ENCODE measurements at regions not wholly inside any gene's neighbourhood (a gene's known extent, or its start where the extent isn't known, plus 50 kb on each side); places are given as distances from the start of the nearest gene placed in this dataset.
A peak's percentile ranks its signal among the peaks of the same experiment; 100 is the strongest.

DNA sequence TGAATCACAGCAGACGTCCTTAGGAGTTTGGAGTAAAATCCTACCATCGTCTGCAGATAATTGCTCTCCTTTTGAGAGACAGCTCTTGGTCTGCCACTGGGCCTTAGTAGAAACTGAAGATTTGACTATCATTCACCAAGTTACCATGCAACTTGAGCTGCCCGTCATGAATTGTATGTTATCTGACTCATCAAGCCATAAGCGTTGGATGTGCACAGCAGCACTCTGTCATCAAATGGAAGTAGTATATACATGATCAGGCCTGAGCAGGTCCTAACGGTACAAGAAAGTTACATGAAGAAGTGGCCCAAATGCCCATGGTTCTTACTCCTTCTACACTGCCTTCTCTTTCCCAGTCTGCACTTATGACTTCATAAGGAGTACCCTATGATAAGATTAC is 317.8 kb downstream of the GPATCH2 start:
- no peak for DNase-seq (ENCODE audit: low read depth, low spot score)

DNA sequence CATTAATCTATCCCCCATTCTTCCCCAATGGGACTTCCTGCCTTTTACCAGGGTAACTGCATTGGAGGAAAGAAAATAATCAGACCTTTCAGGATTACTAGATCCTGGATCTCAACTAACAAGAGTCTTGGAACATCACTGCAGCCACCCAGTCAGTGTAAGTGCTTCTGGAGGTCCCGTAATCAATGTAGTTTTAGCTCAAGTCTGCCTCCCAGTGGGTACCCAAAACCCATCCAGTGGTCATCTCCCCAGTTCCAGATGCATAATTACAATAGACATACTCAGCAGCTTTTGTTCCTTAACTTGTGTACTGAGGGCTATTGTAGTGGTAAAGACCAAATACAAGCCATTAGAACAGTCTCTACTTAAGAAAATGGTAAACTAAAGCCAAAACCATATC is 319.1 kb downstream of the GPATCH2 start:
- peak; percentile 16 for DNase-seq (ENCODE audit: low read depth, low spot score)

DNA sequence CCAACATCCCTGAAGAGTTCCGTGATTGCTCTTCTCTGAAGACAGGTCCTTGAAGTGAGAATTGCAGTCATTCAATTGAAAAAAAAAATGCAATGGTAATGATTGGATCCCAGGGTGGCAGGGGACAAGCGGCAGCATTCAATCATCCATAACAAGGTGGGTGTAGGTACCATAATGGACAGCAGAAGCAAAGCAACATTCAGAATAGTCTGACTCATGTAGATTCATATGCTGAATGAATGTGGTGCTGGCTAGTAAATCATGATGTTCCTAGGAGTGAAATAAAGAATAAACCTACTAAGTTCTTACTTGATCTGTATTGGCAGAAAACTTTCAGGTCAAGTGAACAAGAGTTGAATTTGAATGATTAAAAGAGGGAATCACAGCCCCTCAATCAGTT is 319.6 kb downstream of the GPATCH2 start:
- no peak for DNase-seq (ENCODE audit: low read depth, low spot score)

DNA sequence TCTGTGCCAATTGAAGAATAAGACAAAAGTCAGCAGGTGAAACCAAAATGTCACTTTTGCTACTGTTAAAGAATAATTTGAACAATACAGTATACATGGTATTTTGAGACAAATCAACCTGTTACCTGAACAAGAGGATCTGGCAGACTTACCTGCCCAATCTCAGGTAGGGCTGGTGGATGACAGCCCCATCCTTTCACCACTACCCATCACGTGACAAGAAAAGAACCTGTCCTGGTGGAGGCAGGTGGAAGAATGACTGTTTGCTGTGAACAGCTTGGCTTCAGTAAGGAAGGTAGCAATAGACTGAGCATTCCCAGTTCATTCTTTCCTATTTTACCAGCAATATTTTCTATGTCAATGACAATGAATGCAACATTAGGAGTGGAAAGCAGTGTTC is 349.6 kb downstream of the GPATCH2 start:
- no peak for DNase-seq (ENCODE audit: low read depth, low spot score)

DNA sequence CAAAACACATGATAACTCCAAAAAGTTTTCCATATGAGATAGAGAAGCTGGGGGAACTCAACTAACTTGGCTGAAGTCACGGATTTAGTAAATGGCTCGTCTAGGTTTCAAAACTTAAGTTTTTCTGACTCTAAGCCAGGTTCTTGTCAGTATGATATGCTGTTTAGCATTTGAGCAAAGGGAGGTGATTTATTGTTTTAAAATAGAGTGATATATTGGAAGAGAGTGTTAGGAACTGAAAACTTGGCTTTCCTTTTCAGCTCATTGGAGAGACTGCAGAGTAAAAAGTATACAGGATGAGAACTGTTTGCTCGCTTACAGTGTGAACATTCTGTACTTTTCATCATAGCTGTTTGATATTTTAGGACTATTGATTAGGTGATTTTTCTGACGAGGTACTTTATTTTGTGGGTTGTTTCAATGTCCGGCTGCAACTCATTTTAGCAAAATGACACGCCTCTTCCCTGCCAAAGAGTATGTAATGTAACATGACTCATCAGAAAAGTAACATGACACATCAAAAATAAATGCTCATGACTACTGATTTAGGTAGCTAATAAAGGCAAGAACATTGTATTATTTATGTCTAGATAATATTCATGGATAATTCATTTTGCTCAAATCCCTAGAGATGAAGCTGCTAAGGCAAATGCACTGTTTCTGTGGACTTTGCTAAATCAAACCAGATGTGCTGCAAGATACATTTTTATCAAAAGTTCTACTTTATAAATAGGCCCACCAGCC is 355.1 kb downstream of the GPATCH2 start:
- peak; percentile 54 for DNase-seq (ENCODE audit: low read depth, low spot score)

DNA sequence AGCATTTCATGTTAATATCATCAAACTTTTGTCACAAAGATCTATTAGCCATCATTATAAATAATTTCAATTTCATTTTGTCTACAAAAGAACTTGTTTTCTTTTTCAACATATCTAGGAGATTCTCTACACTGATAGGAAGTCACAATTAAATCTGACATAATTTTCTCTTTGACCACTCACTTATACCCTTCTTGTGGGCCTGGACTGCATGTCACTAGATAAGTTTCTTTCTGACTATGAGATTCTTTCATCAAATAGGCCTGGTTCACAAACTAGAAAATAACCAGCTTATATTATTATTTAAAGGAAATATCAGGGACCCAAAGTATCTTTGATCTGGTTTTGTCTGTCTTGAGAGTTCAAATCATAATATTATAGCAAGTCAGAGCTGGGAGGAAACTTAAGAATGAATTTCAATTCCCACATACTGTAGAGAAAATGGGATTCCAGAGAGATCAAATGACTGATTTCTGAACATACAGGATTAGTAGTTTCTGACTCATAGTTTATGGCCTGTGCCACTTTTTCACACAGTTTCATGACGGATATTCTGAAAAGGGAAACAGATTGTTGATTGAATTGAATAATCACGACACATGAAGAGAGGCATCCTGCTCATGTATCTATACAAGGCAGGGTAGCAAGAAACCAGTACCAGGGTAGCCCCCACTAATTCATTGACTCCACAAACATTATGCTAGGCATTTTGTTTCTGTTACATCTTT is 355.8 kb downstream of the GPATCH2 start:
- DNase-seq (ENCODE audit: low read depth, low spot score), result peak; percentile 59

DNA sequence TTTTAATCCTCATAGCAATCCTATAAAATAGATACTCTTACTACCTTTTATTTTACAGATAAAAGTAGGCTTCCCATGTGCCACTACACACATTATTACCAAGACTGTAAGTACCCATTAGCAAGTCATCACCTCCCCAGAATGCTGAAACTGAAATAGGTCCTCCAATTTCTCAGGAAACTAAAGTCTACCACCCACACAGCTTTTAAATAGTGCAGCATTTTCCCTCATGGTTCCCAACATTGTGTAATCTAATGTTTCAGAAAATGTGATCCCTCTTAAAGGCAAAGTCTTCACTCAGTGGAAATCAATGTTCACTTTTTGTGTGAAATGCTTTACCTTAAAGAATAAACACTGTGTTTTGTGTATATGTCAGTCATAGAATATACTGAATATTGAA is 356.5 kb downstream of the GPATCH2 start:
- DNase-seq (ENCODE audit: low read depth, low spot score), result no peak

DNA sequence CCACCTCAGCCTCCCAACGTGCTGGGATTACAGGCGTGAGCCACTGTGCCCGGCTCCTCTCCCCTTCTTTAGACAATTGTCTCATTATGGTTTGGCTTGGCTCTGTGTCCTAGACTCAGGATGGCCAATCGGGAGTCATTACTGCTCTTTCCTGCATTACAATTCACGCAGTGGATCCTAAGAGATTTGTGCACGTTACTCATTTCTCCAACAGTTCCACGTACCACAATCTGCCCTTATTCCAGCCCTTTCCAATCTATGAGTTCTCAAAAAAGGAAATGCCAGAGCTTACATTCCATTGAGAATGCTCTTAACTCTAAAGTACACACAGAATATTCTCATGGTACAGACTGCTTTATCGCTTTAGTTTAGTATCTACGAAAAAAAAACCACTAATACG is 357.0 kb downstream of the GPATCH2 start:
- peak; percentile 9 for DNase-seq (ENCODE audit: low read depth, low spot score)

DNA sequence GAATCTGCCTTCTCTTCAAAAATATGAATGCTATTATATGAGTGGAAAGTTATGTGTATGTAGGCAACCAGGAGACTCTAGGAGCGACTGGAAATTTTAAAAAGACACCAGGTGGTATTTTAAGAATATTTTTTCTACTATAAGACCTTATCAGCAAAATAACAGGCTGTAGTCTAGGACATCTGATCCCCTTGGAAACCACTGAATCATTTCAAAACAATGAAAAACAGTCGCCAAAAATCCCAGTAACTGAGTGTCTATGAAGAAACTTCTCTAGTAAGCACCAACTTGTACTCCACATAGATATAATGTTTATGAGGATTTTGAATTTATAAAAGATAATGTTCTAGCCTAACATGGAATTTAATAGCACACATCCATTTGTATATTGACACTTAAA is 358.5 kb downstream of the GPATCH2 start:
- peak; percentile 72 for DNase-seq (ENCODE audit: low read depth, low spot score)

DNA sequence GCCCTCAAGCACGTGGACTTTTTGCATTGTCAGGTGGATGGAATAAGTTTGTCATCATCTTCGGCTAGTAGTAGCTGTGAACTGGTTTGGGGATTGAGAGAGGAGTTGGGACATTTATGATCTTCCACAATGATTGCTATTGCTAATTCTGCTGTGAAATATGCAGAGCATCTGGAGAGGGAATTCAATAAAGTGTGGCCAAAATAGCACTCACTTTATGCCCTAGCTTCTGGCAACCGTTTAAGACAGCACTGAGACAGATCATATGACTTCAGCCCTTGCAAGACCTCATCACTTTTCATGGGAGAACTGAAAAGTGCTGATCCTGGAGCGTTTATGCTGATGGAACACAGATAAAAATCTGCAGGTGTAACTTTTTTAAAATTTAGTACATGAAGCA is 360.8 kb downstream of the GPATCH2 start:
- no peak for DNase-seq (ENCODE audit: low read depth, low spot score)

DNA sequence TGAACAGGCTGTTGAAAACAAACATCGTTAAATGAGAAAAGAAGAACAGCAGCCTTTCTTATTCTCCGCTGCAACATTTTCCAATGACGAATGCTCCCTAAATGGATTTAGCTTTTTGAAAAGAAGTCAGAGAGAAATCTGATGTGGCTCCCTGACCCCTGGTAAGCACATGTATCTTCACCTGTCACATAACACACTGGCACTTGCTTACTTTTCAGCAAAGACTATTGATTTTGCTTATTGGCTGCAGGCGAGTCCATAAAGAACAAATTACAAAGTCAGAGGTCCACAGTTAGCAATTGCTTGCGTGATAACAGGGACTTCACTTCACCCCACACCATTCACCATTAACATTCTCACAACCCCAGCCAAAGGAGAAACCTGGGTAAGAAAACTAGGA is 362.8 kb downstream of the GPATCH2 start:
- DNase-seq (ENCODE audit: low read depth, low spot score), result no peak

DNA sequence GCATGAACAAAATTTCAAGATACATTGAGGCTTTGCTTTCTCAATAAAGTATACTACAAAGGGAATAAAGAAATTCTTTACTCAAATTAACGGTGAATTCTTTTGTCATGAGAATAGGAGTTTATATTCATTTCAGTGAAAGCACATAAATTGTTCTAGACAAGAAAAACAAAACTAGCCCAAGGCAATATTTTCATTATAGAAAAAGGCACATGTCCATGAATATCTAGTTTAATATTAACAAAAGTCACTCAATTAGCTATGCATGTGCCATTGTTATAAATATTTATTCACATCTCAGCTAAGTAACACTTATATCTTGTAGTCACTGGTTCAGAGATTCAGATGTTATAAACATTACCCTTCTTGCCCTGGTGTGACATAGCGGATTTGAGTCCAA is 369.3 kb downstream of the GPATCH2 start:
- DNase-seq (ENCODE audit: low read depth, low spot score), result no peak

DNA sequence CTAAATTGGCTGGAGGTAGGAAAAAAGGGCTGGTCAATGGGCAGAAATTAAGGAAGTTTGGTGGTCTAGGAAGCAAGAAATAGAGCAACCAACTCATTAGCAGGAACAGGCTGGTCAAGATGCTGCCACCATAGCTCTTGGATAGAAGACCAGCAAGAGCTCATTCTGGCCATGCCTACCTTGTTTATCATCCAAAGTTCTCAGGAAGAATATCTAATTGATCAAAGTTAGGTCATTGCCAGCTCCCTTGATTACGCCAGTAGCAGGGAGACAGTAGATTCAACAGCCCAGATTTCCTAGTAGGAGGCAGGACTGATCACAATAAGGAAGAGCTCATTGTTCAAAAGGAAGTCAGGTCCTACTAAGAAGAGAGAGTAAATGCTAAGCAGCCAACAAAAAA is 370.2 kb downstream of the GPATCH2 start:
- DNase-seq (ENCODE audit: low read depth, low spot score), result no peak

DNA sequence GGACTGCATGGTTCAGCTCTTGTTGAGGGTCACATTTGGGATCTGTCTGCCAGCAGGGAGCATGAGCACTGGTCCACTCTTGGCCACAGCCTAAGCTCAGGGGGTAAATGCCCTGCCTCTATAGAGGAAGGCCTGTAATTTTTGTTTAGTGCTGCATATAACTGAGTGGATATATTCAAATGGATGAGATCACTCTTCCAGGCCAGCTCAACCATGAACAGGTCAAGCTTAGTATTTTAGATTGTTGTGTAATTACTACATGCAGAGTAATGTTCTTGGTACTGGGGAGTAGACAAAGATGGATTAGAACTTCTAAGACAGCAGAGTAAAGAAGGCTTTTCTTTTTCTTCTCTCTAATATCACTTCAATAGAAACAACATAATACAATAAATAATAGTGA is 376.9 kb downstream of the GPATCH2 start:
- DNase-seq (ENCODE audit: low read depth, low spot score), result no peak

DNA sequence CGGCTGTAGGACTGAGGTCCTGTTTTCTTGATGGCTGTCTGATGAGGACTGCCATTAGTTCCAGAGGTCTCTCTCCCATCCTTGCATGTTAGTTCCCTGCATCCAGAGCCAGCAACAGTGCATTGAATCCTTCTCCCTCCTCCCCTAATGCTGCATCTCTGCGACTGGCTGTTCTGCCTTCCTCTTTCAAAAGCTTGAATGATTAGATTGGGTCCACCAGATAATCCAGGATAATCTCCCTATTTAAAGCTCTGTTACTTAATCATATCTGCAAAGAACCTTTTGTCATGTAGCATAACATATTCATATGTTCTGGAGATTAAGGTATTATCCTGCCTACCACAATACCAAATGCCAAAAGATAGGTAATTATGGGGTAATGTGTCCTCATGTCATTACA is 377.5 kb downstream of the GPATCH2 start:
- no peak for DNase-seq (ENCODE audit: low read depth, low spot score)

DNA sequence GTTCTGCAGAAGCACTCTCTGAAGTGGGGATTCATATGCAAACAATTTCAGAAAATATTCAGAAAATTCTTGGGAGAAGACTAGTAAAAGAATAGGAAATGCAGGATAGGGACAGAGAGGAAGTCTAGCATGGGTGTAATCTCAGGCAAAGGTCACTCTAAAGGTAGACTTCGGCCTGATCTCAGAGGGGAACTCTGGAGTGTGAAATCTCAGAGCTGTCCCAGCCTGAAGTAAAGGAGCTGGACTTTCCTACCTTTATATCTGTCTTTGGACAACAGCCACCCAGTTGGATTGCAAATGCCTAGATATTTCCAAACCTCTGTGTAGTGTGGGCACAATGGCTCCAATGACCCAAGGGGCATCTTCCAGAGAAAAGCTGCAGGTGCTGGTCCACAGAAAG is 379.8 kb downstream of the GPATCH2 start:
- DNase-seq (ENCODE audit: low read depth, low spot score), result no peak

DNA sequence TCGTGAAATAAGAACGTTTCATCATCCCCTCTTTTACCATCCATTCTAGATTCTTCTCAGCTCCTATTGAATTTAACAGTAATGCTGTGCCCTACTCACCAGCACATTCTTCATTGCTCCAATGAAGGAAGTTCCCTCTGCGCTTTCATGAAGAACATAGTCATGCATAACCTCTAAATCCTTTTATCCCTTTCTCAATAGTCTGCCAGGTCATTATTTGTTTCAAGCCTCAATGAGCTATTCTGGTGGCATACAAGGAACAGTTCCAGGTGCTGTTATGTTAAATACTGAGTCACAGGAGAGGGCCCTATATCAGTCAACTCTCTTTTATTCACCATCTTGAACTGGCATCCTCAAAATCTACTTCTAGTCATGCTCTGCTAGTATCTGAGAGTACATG is 381.0 kb downstream of the GPATCH2 start:
- no peak for DNase-seq (ENCODE audit: low read depth, low spot score)

DNA sequence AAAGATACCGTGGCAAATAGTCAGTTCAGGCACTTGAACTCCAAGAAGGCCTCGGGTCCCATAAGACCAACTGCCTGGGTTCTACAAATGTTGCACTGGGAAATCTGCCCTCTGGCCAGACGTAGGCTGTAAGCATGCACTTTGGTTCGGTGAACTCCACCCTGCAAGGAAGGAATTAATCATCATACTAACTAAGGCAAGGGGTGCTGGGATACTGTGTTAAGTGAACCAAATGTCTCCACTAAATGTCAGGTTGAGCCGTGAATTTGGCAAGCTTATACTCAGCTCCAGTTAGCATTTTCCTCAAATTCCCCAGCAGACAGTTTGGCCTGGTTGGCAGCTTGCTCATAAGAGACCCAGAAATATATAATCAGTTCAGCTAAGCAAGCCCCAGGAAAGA is 385.9 kb downstream of the GPATCH2 start:
- peak; percentile 33 for DNase-seq (ENCODE audit: low read depth, low spot score)

DNA sequence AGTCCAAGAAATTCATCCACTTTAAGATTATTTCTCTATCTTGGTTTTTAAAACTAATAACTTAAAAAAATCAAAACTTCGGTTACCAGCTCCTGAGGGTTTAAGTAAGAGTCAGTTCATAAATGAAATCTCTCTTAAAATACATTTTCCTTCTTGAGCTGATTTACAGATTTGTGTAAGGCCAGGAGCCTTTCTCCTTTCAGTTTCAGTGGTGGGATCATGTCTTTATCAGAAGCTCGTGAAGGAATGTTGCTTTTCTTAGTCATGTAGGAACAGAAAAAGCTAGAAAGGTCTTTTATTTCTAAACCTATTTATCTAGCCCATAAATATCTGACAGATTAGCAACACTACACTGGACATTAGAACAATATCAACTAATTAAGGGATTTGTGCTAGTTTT is 390.2 kb downstream of the GPATCH2 start:
- peak; percentile 46 for DNase-seq (ENCODE audit: low read depth, low spot score)

DNA sequence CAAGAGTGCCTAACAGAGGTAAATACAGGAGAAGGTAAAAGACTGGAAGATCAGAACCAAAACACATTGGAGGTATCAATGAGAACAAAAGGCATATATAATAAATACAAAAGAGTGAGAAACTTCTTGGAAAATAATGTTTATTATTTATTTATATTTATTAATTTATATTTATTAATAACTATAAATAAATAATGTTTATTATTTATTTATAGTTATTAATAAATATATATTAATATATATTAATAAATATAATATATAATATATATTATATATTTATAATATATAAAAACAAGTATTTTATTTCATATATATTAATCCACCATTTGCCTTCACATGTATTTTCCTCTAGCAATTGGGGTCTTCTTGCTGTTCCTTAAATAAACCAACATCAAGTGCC is 391.9 kb downstream of the GPATCH2 start:
- no peak for DNase-seq (ENCODE audit: low read depth, low spot score)

DNA sequence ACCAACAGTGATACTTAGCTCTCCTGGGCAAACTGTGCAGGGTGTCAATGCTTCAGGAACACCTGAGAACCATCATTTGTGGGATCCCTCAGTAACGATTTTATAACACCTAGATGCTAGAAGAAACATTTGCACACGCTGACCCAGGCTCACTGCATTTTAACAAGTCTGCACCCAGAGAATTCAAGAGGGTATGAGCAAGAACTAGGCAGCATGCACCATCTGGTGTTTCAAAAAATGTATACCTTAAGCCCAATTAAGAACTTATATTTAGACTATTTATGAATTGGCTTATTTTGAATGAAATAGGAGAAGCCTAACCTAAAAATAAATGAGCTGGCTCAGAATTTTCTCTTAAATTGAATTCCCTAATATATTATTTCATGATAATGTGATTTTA is 400.5 kb downstream of the GPATCH2 start:
- DNase-seq (ENCODE audit: low read depth, low spot score), result no peak

DNA sequence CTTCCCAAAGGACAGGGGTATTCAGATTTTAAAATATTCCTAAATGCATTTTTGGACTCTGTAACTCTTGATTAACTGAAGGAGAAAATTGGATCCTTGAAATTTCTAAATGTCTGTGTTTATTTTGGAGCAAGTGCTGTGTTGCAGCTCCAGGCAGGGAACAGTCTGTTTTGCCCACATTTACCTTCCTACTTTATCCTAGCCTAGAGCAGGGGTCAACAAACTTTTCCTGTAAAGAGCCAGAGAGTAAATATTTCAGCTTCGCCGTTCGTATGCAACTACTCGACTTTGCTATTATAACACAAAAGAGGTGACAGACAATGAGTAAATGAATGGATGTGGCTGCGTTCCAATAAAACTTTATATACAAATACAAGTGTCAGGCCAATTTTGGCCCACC is 402.2 kb downstream of the GPATCH2 start:
- DNase-seq (ENCODE audit: low read depth, low spot score), result peak; percentile 56

DNA sequence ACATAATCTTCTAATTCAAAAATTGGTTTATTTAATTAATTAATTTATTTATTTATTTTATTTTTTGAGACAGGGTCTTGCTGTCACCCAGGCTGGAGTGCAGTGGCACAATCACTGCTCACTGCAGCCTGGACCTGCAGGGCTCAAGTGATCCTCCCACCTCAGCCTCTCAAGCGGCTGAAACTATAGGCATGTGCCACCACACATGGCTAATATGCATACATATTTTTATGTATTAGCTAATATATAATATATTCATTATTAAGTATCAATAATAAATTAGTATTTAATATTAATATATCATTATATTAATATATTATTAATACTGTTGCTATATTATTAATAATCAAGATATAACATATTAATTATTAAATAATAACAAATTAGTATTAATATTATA is 406.7 kb downstream of the GPATCH2 start:
- DNase-seq (ENCODE audit: low read depth, low spot score), result no peak

DNA sequence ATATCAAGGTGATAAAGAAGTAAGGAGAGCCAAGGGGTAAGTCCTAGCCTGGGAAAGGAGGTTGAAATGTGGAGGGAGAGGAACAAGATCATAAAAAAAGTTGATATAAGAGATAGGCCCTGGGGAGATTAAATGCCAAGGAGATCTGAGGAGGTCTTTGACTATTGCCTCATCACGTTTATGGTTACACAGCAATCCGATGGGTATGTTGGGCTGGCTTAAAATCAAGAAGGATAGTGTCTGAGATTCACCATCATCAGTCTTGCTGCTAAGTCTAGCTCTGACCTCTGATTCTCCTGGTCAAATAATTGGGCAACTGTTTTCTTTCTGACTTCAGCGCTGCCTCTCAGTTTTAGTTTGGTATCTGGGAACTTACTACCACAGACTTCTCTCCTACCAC is 416.3 kb downstream of the GPATCH2 start:
- DNase-seq (ENCODE audit: low read depth, low spot score), result no peak
